Activated CD4-positive, CD25-positive, alpha-beta regulatory T cell treated with anti-CD3 and anti-CD28 coated beads, Interleukin-2, amount 50 U/mL, for 24 hours (primary cell): ENCODE measurements at regions not wholly inside any gene's neighbourhood (a gene's known extent, or its start where the extent isn't known, plus 50 kb on each side); places are given as distances from the start of the nearest gene placed in this dataset.

Experiments
- ATAC-seq, 2 donors: fragments of 150-1000 bp; cut with Tn5 transposase; one replicate each; pipeline ENCODE4 v1.10.0; 2021; ENCODE audit warnings: mild to moderate bottlenecking in 1 of 2, moderate library complexity in 1 of 2

- no peak for ATAC-seq
These were observed 833.5 kb downstream of the DHX35 start for GRCh38 chr20:39795401-39796272.

- no peak for ATAC-seq
These were observed 830.2 kb downstream of the DHX35 start for GRCh38 chr20:39792334-39792733.

GRCh38 chr20:39789411-39789810 lies 827.3 kb downstream of the DHX35 start:
- ATAC-seq = no peak

- no peak for ATAC-seq
These were observed 823.2 kb downstream of the DHX35 start for GRCh38 chr20:39785252-39785917.

GRCh38 chr20:39784693-39785092 lies 822.5 kb downstream of the DHX35 start:
- no peak for ATAC-seq

- ATAC-seq = no peak
These were observed 816.9 kb downstream of the DHX35 start for GRCh38 chr20:39778847-39779604.

- no peak for ATAC-seq
These were observed 816.3 kb downstream of the DHX35 start for GRCh38 chr20:39778431-39778830.

GRCh38 chr20:39777610-39778009 lies 815.5 kb downstream of the DHX35 start:
- ATAC-seq = no peak

- no peak for ATAC-seq
These were observed 813.0 kb downstream of the DHX35 start for GRCh38 chr20:39775110-39775509.

GRCh38 chr20:39773380-39774000 lies 811.3 kb downstream of the DHX35 start:
- ATAC-seq = no peak

GRCh38 chr20:39767352-39767751 lies 805.2 kb downstream of the DHX35 start:
- ATAC-seq = no peak

GRCh38 chr20:39766333-39766732 lies 804.2 kb downstream of the DHX35 start:
- no peak for ATAC-seq

- no peak for ATAC-seq
These were observed 800.6 kb downstream of the DHX35 start for GRCh38 chr20:39762716-39763115.

GRCh38 chr20:39758876-39759275 lies 796.7 kb downstream of the DHX35 start:
- ATAC-seq = no peak

- ATAC-seq = no peak
These were observed 794.7 kb downstream of the DHX35 start for GRCh38 chr20:39756828-39757227.

- no peak for ATAC-seq
These were observed 794.2 kb downstream of the DHX35 start for GRCh38 chr20:39756369-39756768.

- ATAC-seq = no peak
These were observed 790.2 kb downstream of the DHX35 start for GRCh38 chr20:39752262-39752876.

GRCh38 chr20:39751557-39752137 lies 789.5 kb downstream of the DHX35 start:
- ATAC-seq = no peak

- ATAC-seq = no peak
These were observed 783.2 kb downstream of the DHX35 start for GRCh38 chr20:39745380-39745779.

- ATAC-seq = no peak
These were observed 776.5 kb downstream of the DHX35 start for GRCh38 chr20:39738651-39739050.

GRCh38 chr20:39736434-39737327 lies 774.5 kb downstream of the DHX35 start:
- ATAC-seq = no peak
